GM19372 (cell line): ENCODE measurements at regions not wholly inside any gene's neighbourhood (a gene's known extent, or its start where the extent isn't known, plus 50 kb on each side); places are given as distances from the start of the nearest gene placed in this dataset.

ENCODE experiments used
- ATAC-seq: cut with Tn5 transposase; IDR thresholded peaks from one replicate; pipeline ENCODE4 v1.9.1; 2021; ENCODE audit warnings: mild to moderate bottlenecking, low read depth, moderate library complexity; ENCODE audit not compliant: unreplicated experiment

- no peak for ATAC-seq
Observed at GRCh38 chr6:19102936-19103335, 715.8 kb downstream of the RNF144B start.

DNA sequence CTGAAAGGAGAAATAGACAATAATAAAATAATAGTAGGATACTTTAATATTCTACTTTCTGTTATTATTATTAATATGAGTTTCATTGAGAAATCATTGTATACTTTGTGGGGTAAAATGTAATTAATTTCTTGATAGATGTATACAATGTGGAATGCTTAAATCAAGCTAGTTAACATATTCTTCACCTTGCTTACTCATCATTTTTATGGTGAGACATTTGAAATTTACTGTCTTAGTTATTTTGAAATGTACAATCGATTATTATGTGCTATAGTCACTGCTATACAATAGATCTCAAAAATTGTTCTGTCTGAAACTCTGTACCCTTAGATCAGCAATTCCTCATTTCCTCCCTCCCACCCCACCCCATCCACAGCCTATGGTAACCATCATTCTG lies 720.3 kb downstream of the RNF144B start:
- ATAC-seq, result no peak

DNA sequence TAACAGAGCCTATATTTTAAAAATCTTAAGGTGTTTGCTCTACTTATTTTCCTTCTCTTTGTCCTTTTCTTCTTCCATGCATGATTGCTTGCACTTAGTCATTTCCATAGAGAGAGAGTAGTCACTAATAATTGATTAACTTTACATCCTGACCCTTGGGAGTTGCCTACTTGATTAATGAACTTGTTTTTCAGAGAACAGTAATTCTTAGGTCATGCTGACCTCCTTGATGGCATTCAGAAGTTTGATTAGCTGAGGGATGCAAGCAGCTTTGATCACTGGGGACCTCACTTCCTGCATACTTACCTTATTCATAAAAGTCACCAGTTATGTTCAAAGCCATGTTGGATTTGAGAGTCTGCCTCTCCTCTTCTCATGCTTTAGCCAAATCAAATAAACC lies 715.6 kb upstream of the ID4 start:
- no peak for ATAC-seq

DNA sequence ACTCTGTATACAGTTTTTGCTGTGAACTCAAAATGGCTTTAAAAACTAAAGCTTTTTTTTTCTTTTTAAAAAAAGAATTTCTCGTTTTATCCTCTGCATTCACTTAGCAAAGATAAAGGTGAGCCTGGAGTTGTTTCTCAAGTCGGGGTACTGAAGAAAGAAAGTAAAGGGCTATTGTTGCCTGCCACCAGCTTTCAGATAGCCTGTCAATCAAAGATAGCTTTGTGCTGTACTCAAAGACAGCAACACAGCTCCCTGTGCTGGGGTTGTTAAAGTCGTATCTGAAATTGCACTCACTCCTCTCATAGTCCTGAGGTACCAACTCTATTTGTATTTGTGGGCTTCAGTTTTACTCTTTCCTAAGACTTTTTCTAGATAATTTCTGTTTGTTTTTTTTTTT lies 710.1 kb upstream of the ID4 start:
- no peak for ATAC-seq

DNA sequence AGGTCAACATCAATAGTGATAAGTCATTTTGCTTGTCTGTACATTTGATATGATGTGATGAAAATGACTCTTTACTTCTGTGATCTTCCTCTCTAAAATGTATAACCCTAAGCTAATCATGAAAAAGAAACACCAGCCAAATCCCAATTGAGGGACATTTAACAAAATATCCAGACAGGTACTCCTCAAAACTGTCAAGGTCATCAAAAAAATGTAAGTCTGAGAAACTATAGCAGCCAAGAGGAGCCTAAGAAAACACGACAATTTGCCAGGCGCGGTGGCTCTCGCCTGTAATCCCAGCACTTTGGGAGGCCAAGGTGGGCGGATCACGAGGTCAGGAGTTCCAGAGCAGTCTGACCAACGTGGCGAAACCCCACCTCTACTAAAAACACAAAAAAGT lies 708.5 kb upstream of the ID4 start:
- no peak for ATAC-seq

- ATAC-seq, result no peak
Observed at GRCh38 chr6:19135706-19136105, 701.5 kb upstream of the ID4 start.

DNA sequence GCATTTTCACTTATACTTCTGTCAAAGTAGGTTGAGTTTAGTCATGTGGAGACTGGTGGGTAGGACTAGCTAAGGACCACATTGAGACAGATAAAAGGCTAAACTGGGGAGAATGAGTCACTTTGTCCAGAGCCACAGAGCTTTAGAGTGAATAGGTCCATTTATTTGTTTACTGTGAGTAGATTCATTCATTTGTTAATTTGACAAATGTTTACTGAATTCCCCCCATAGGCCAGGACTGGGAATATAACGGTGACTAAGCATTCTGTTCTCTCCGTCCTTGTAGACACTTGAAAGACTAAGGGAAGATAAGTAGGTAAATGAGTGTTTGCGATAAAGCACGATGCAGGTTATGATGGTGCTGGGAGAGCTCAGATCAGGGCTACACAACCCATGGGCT lies 699.7 kb upstream of the ID4 start:
- no peak for ATAC-seq

GRCh38 chr6:19142275-19142674 lies 694.9 kb upstream of the ID4 start:
- no peak for ATAC-seq

DNA sequence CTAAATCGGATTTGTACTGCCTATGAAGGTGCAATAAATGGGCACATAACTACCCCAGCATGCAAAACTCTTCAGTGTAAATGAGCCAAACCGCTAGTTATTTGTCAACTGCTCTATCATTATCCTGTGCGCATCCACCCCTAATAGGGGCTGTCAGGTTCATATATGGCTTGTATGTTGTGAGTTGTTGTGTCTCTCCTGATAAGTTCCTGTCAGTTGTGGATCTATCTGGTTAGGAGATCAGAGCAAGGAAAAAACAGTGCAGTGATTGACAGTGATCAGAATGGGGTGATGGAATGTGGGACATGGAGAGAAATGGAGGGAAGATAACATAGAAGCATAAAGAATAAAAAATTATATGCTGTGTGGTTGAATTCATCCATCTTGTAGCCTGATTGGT lies 686.9 kb upstream of the ID4 start:
- no peak for ATAC-seq

DNA sequence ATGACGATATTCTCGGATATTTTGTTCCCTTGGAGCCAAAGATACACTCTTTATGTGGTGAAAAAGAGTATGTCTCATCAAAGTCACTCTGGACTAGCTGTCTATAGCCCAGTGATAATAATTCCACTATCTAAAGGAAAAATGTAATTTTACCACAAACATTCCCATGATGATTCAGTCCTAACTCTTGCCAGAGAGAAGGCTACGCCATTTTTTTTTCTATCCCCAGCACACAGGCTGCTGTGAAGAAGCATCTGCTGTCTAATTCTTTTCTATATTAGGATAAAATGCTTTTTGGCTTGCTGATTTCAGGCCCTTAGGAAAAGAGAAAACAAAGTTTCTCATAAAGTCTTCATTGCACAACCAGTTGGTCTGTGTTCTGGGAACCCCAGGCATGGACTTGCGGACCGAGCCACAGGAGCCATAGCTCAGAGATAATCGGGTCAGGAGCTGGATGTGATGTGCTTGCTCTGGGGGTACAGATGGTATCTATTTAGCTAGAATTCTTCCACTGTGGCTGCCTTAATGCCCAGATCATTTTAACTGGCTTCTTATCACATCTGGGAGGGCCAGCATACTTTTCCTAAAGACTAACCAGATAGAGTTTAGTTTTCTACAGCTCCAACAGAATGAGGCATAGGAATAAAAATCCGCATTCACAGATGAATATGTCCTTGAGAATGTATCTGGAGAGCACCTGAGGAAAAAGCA lies 683.7 kb upstream of the ID4 start:
- ATAC-seq, result no peak

DNA sequence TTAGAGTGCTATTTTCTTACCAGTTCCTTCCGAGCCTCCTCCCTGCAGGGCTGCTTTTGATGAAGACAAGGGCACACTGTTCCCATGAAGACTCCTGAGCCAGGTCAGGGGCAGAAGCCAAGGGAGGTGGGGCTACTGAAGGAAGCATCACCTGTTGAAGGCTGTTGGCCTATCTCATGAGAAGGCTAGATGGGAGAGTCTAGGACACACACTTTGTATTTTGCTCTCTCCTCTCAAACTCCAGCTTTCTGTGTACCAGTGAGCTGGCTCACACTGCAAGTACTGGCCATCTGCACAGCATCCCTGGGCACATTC lies 683.2 kb upstream of the ID4 start:
- ATAC-seq, result no peak

- no peak for ATAC-seq
Observed at GRCh38 chr6:19156443-19156842, 680.7 kb upstream of the ID4 start.

DNA sequence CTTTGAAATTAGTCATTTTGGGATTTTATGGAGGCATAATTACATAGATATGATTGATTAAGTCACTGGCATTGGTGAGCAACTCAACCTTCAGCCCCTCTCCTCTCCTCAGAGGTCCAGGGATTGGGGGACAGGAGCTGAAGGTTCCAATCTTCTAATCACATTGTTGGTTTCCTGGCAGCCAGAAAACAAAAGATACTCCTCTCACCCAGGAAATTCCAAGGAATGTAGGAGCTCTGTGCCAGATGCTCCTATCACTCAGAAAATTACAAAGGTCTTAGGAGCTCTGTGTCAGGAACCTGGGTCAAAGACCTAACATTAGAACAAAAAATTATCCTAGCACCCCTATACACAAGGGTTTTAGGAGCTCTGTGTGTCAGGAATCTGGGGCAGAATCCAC lies 679.7 kb upstream of the ID4 start:
- no peak for ATAC-seq

DNA sequence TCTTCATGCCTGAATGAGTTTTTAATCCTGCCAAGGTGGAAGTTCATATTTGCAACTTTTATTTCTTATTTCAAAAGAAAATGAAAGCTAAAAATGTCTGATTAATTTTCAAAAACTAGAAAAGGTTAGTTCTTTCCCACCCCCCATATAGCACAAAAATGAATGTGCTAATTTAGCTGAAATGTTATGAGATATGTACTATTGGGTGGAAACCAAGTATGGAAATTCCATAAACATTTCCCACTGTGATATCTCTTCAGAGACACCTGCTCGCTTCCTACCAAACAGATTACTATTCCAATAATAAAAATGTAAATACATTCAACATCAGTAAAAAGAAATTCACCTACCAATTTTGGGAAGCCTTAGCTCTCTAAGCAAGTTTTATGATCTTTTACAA lies 678.6 kb upstream of the ID4 start:
- ATAC-seq, result no peak

GRCh38 chr6:19159089-19159488 lies 678.1 kb upstream of the ID4 start:
- no peak for ATAC-seq

GRCh38 chr6:19159561-19159960 lies 677.6 kb upstream of the ID4 start:
- no peak for ATAC-seq

DNA sequence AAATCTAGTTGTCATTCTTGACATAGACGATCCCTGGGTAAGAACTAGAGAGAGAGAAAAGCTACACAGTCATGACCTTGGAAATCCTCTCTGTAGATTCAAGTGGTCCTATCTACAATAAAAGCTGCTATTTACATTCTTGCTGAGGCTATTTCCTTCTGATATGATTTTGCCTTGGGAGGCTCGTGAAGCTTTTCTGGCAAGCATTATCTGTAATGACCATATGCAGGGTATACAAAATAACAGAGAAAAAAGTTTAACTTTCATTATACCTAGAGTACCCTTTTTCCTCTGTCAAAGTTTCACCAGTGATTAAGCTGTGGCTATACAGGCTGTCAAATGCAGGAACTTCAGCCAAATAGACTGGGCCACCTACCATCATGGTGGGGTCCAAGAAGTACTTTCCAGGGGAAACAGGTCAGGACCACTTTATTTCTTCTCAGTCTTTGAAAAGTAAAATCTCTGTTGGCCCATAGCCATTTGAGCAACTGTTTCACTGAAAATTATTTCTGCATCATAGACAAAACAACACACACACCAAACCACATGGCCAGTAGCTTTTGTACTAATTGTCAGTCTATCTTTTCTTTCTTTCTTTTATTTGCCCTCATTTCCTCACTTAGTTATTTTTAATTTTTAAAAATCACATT lies 677.0 kb upstream of the ID4 start:
- ATAC-seq, result no peak

DNA sequence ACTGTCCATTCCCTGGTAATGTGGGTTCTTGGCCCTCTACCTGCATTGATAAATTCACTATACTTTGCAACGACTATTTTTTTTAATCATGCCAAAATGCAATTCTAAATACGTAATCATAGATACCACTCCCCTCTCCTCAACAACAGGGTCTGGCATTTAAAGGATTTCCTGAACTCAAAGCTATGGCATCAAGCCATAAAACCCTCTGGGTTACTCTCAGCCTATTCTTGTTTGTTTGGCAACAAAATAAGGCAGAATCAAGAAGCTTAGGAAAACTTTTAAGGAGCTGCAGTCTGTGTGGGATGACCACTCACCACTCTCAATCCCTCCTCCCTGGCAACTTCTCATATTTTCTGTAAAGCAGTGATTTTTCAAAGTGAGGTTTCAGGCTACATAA lies 669.9 kb upstream of the ID4 start:
- ATAC-seq, result no peak

DNA sequence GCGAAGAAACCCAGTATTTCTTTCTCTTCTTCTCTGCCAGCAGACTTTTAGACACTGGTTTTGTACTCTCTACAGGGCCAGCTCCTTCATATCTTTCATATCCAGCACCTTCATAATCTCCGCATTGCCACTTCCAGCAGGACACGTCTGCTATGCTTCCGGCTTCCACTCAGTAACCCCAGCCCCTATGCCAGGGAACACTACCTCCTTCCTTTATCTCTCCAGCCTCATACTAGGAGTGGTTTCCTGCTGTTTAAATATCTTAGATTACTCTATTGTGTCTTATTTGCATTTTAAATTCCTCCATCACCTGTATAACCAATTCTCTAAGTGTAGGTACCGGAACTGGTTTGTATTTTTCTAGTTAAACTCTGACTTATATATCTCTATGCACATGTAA lies 667.8 kb upstream of the ID4 start:
- no peak for ATAC-seq

DNA sequence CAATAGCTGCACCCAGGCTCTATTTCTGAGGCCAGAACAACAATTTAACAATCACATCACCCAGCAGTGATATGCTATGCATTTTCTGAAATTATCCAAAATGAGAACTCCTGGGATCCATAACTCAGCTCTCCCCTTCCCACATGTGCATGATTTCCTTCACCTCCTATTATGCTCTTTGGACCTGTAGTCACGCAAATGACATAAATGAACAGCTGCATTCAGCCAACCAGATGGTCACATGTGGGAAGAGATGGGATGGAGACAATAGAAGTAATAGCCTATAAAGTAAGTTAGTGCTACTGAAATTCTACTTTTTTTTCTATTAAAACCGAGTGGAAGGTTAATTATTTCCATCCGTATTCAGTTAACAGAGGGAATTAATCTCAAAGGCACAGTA lies 662.1 kb upstream of the ID4 start:
- ATAC-seq, result no peak

DNA sequence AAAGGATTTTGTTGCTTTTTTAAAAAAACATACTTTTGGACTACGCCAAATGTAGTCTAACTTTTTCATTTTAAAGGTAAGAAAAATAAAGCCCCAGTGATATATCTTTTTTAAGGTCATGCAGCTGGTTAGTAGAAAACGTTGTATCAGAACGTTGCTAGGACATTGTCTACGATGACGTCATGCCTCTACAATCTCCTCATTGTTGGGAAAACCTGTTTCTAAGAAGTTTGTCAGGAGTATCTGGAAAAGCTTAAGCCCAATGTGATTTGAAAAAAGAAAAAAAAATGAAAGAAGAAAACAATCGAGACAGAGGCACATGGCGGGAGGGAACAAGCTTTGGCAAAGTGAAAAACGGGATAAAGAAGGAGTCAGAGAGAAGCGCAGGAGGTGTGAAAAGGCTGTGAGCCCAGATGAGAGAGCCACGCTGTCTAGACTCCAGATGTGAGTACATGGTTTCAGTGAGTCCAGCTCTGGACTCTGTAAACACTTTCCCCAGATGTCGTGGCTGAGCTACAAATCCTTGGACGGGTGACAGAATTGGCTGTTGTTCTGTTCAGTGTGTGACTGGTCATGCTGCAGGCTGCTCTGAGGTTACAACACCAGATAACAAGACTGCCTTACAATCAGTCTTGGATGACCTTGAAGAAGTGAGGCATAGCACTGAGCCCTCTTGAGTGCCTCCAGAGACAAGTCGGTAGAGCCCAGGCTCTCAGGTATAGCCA lies 656.7 kb upstream of the ID4 start:
- no peak for ATAC-seq

GRCh38 chr6:19181211-19181610 lies 656.0 kb upstream of the ID4 start:
- ATAC-seq, result no peak
